ENCODE measurements at regions not wholly inside any gene's neighbourhood (a gene's known extent, or its start where the extent isn't known, plus 50 kb on each side); places are given as distances from the start of the nearest gene placed in this dataset.
"Not testable (repeated sequence)": the region's sequence is repeated elsewhere in the genome, so short reads cannot be mapped to it uniquely, and the experiment has no call there.

- H3K27me3 ChIP-seq (ENCODE audit: control insufficient read depth, insufficient read depth, low read length): peaks cover 4% of the 10 kb centered on the region
- no peak for TF ChIP-seq CTCF (IDR thresholded peaks at IDR 0.05; ENCODE audit: insufficient read depth, low read length, poor library complexity, severe bottlenecking)
- DNase-seq (ENCODE audit: low read depth): no peak
- H3K4me3 ChIP-seq (ENCODE audit: low read depth, low read length): no peak overlapping the region
- no peaks in the 10 kb centered on the region for H3K36me3 ChIP-seq (ENCODE audit: control insufficient read depth, insufficient read depth, low read length)
These were observed 103.2 kb upstream of the EIF5 start for GRCh38 chr14:103230658-103231334.

GRCh38 chr14:103231376-103232019 lies 102.5 kb upstream of the EIF5 start:
- no peak overlapping the region for H3K4me3 ChIP-seq (ENCODE audit: low read depth, low read length)
- TF ChIP-seq CTCF (IDR thresholded peaks at IDR 0.05; ENCODE audit: insufficient read depth, low read length, poor library complexity, severe bottlenecking): no peak
- DNase-seq (ENCODE audit: low read depth): no peak
- no peaks in the 10 kb centered on the region for H3K36me3 ChIP-seq (ENCODE audit: control insufficient read depth, insufficient read depth, low read length)
- H3K27me3 ChIP-seq (ENCODE audit: control insufficient read depth, insufficient read depth, low read length): peaks cover 4% of the 10 kb centered on the region

- TF ChIP-seq CTCF (IDR thresholded peaks at IDR 0.05; ENCODE audit: insufficient read depth, low read length, poor library complexity, severe bottlenecking): no peak
- Histone ChIP-seq H3K4me3 (ENCODE audit: low read depth, low read length) (no peak overlapping the region), H3K27me3 (ENCODE audit: control insufficient read depth, insufficient read depth, low read length) (peaks cover 4% of the 10 kb centered on the region), H3K36me3 (ENCODE audit: control insufficient read depth, insufficient read depth, low read length) (no peaks in the 10 kb centered on the region)
- no peak for DNase-seq (ENCODE audit: low read depth)
These were observed 101.8 kb upstream of the EIF5 start for GRCh38 chr14:103232031-103232808.

GRCh38 chr14:103232831-103233319 lies 101.2 kb upstream of the EIF5 start:
- Histone ChIP-seq H3K36me3 (ENCODE audit: control insufficient read depth, insufficient read depth, low read length) (no peaks in the 10 kb centered on the region), H3K27me3 (ENCODE audit: control insufficient read depth, insufficient read depth, low read length) (peaks cover 4% of the 10 kb centered on the region), H3K4me3 (ENCODE audit: low read depth, low read length) (no peak overlapping the region)
- no peak for DNase-seq (ENCODE audit: low read depth)
- no peak for TF ChIP-seq CTCF (IDR thresholded peaks at IDR 0.05; ENCODE audit: insufficient read depth, low read length, poor library complexity, severe bottlenecking)

GRCh38 chr14:103233328-103233727 lies 100.7 kb upstream of the EIF5 start:
- Histone ChIP-seq H3K27me3 (ENCODE audit: control insufficient read depth, insufficient read depth, low read length) (peaks cover 4% of the 10 kb centered on the region), H3K4me3 (ENCODE audit: low read depth, low read length) (no peak overlapping the region), H3K36me3 (ENCODE audit: control insufficient read depth, insufficient read depth, low read length) (no peaks in the 10 kb centered on the region)
- TF ChIP-seq CTCF (IDR thresholded peaks at IDR 0.05; ENCODE audit: insufficient read depth, low read length, poor library complexity, severe bottlenecking): no peak
- no peak for DNase-seq (ENCODE audit: low read depth)

- not testable (repeated sequence) for H3K27me3 ChIP-seq (ENCODE audit: control insufficient read depth, insufficient read depth, low read length); H3K36me3 ChIP-seq (ENCODE audit: control insufficient read depth, insufficient read depth, low read length); H3K4me3 ChIP-seq (ENCODE audit: low read depth, low read length); DNase-seq (ENCODE audit: low read depth)
These were observed 99.2 kb upstream of the EIF5 start for GRCh38 chr14:103234826-103235225.

GRCh38 chr14:103235506-103235905 lies 98.5 kb upstream of the EIF5 start:
- H3K36me3 ChIP-seq (ENCODE audit: control insufficient read depth, insufficient read depth, low read length); H3K4me3 ChIP-seq (ENCODE audit: low read depth, low read length); DNase-seq (ENCODE audit: low read depth); H3K27me3 ChIP-seq (ENCODE audit: control insufficient read depth, insufficient read depth, low read length): not testable (repeated sequence)

Data from kidney epithelial cell (primary cell).